ENCODE measurements at regions not wholly inside any gene's neighbourhood (a gene's known extent, or its start where the extent isn't known, plus 50 kb on each side); places are given as distances from the start of the nearest gene placed in this dataset.

DNA sequence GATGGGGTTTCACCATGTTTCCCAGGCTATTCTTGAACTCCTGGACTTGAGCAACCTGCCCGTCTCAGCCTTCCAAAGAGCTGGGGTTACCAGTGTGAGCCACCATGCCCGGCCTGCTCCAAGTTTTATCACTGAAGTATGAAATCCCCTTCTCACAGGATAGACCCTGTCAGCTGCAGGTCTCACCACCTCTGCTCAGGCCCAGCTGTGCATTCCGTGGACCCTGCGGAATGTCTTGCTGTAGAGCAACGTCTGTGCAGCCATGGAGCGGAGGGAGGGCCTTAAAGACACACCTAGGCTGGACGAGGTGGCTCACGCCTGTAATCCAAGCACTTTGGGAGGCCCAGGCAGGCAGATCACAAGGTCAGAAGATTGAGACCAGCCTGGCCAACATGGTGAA is 625.4 kb downstream of the BRD1 start:
- FAIRE-seq (no peak), DNase-seq (ENCODE audit: insufficient read length, low spot score) (no peak)
- TF ChIP-seq, protein P1, sequence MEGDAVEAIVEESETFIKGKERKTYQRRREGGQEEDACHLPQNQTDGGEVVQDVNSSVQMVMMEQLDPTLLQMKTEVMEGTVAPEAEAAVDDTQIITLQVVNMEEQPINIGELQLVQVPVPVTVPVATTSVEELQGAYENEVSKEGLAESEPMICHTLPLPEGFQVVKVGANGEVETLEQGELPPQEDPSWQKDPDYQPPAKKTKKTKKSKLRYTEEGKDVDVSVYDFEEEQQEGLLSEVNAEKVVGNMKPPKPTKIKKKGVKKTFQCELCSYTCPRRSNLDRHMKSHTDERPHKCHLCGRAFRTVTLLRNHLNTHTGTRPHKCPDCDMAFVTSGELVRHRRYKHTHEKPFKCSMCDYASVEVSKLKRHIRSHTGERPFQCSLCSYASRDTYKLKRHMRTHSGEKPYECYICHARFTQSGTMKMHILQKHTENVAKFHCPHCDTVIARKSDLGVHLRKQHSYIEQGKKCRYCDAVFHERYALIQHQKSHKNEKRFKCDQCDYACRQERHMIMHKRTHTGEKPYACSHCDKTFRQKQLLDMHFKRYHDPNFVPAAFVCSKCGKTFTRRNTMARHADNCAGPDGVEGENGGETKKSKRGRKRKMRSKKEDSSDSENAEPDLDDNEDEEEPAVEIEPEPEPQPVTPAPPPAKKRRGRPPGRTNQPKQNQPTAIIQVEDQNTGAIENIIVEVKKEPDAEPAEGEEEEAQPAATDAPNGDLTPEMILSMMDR (IDR thresholded peaks at IDR 0.05; ENCODE audit: insufficient read depth, missing control alignments): no peak

DNA sequence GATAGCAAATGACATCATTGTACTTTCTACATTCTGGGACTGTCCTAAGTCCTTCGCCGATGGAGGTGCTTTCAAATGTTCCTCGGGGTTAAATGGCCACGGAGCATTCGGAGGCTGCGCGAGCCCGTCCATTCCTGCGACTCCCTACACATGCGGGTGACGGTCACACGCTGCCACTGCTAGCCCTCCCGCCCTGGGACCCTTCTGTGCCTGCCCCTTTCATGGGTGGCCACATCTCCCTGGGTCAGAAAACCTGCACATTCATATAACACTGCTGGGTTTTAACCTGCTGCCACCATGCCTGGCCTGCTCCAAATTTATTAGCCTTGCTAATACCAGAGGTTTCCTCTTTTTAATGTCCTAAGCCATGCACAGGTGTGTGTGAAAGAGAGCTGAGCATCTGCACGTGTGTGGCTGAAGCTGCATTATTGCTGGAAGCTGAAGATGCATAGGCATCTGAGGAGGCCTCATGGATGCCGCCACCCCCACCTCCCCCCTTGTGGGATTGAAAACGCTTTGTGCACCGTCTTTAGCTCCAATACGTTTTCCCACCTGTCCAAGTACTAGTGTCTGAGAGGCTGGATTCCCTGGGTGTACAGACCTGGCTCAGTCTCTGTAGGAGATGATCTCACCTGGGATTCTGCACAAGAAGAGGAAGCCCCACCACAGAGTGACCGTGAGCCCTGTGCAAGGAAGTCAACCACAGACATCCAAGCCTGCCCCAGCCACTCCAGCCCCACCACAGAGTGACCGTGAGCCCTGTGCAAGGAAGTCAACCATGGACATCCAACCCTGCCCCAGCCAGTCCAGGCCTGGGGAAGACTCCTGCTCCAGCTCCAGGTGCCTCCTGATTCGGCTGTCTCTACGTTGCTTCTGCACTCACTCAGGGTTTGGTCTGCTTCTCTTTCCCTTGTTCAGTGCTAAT is 626.4 kb downstream of the BRD1 start:
- TF ChIP-seq, protein P1 (IDR thresholded peaks at IDR 0.05; ENCODE audit: insufficient read depth, missing control alignments): no peak
- no peak for FAIRE-seq
- no peak for DNase-seq (ENCODE audit: insufficient read length, low spot score)

DNA sequence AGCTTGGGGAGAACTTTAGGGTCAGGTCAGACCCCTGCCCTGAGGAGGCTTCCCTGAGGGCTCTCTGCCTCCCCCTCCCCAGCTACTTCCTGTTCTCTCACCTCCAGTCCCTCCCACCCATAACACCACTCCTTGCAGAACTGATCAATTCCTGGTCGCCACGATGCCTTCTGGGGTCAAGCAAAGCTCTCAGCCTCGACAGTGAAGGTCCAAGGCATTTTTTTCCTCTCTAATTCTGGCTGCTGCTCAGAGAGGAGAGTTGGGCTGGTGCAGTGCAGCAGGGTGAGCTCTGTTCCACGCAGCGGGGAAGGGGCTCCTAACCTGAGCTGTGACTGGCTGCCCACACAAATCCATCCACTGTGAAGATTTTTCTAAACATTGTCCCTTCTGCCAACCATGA is 628.4 kb downstream of the BRD1 start:
- DNase-seq (ENCODE audit: insufficient read length, low spot score) (no peak), FAIRE-seq (no peak)
- TF ChIP-seq, protein P1 (IDR thresholded peaks at IDR 0.05; ENCODE audit: insufficient read depth, missing control alignments): no peak

DNA sequence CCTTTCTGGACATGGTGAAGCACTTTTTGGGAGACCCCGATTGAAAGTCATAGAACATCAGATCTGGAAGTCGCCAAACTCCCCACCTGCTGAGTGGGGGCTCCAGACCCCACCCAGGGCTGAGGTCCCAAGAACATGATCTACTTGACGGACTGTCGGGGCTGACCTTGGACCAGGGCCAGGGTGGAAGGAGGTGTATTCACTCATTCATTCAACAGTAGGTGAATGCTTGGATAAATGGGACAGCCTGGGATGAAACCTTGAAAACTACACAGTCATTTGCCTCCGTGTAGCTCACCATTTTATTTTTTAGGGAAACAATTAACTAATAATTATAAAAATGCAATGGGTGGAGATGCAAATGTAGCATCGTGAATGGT is 629.0 kb downstream of the BRD1 start:
- DNase-seq (ENCODE audit: insufficient read length, low spot score) (no peak), FAIRE-seq (no peak)
- TF ChIP-seq, protein P1 (IDR thresholded peaks at IDR 0.05; ENCODE audit: insufficient read depth, missing control alignments): no peak

DNA sequence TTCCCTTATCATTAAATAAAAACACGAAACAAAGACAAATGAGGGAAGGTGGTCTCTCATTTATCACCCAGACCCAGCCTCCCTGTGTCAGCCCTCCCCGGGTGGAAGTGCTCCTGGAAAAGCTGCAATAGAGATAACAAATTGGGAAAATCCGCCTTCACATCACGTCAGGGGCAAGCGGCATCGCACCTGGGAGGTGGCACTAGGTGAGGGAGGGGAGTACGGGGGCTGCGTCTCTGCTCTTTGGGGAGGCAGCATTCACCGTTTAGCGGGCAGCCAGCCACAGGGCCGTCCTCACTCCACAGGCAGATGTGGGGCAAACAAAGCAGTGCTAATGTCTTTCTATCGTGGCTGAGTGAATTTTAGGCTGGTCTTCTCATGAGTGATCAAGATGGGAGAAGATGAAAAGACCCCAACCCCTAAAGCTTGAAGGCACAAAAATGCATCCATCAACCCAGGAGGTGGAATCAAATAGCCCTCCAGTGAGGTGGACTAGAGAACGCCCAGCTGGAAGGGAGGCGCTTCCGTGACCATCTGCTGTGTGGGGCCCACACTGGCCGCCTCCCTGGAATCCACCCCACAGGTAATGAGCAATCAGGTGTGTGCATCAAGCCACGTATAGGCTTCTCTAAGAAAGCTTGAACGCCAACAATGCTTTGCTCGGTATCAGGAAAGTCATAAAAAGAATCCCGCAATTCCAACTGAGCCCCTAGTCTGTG is 629.5 kb downstream of the BRD1 start:
- no peak for FAIRE-seq

DNA sequence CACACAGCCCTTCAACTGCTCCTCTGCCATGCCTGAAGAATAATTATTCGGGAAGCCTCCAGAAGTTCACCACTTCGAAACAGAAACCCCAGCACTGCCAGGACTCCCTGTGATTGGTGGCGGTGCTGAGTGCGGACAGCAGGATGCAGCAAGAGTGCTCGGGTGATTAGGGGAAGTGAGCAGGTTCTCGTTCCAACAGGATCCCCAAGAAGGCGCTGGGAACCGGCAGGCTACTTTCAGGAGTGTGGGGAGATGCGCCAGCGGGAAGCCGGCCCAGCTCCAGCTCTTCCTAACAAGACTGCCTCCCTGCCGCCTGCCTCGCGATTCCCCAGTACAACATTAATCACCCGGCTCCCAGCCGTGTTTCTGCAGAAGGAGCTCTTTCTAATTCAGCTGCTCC is 630.2 kb downstream of the BRD1 start:
- TF ChIP-seq, protein P1 (IDR thresholded peaks at IDR 0.05; ENCODE audit: insufficient read depth, missing control alignments): no peak
- no peak for DNase-seq (ENCODE audit: insufficient read length, low spot score)

More for the DNA sequence above, 629.5 kb downstream of the BRD1 start:
- TF ChIP-seq, protein P1 (IDR thresholded peaks at IDR 0.05; ENCODE audit: insufficient read depth, missing control alignments): no peak
- DNase-seq (ENCODE audit: insufficient read length, low spot score): no peak

More for the DNA sequence above, 630.2 kb downstream of the BRD1 start:
- FAIRE-seq: no peak

Measured in D721Med (cell line).